HEK293T (cell line): ENCODE measurements at regions not wholly inside any gene's neighbourhood (a gene's known extent, or its start where the extent isn't known, plus 50 kb on each side); places are given as distances from the start of the nearest gene placed in this dataset.

Source experiments
- ARNT ChIP-seq: fragments of 450-650 bp; IDR thresholded peaks from 2 replicates; pipeline ENCODE4 v1.6.1; 2017; ENCODE audit warnings: mild to moderate bottlenecking
- ELF4 ChIP-seq: fragments of 450-650 bp; IDR thresholded peaks from 2 replicates; pipeline ENCODE4 v1.6.1; 2017; ENCODE audit warnings: antibody characterized with exemption
- FOXM1 ChIP-seq: fragments of 450-650 bp; IDR thresholded peaks from 2 replicates; pipeline ENCODE4 v1.6.1; 2017; ENCODE audit warnings: mild to moderate bottlenecking, borderline replicate concordance

- TF ChIP-seq FOXM1 (no peak), ELF4 (no peak), ARNT (no peak)
These were observed 242.7 kb downstream of the KIF20B start for GRCh38 chr10:89944138-89944537.
